NCI-H82 (cell line): ENCODE measurements at regions not wholly inside any gene's neighbourhood (a gene's known extent, or its start where the extent isn't known, plus 50 kb on each side); places are given as distances from the start of the nearest gene placed in this dataset.

Experiments
- DNase-seq: peaks from one replicate; lab custom pipeline; 2025; lab: John Stamatoyannopoulos, UW

DNA sequence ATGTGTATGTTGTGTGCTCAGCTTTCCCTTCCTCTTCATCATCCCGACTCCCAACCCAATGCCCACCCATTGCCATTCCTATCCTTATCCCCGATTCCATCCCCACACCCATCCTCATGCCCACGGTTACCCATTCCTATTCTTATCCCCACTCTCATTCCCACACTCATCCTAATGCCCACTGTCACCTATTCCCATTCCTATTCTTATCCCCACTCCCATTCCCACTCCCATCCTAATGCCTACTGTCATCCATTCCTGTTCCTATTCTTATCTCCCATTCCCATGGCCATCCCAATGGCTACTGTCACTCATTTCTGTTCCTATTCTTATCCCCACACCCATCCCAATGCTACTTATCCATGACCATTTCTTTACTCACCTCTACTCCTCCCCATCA is 254.1 kb downstream of the DHX35 start:
- DNase-seq: no peak

DNA sequence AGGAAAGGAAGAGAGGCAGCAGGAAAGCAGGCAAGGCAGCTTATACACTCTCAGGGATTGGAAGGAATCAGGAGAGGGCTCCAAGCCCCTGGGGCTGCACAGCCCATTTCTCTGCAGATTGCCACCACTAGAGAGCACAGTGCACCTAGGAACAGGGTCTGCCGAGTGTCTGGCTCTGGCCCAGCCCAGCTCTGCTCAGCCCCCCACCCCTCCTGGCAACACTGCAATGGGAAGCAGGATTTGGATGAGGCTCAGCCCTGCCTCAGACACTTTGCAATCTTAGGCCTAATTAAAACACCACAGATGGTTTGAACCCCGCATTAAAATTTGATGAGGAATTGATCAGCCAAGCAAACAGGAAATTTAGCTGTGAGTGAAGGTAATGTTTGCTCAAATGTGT is 252.7 kb downstream of the DHX35 start:
- peak; percentile 43 for DNase-seq

DNA sequence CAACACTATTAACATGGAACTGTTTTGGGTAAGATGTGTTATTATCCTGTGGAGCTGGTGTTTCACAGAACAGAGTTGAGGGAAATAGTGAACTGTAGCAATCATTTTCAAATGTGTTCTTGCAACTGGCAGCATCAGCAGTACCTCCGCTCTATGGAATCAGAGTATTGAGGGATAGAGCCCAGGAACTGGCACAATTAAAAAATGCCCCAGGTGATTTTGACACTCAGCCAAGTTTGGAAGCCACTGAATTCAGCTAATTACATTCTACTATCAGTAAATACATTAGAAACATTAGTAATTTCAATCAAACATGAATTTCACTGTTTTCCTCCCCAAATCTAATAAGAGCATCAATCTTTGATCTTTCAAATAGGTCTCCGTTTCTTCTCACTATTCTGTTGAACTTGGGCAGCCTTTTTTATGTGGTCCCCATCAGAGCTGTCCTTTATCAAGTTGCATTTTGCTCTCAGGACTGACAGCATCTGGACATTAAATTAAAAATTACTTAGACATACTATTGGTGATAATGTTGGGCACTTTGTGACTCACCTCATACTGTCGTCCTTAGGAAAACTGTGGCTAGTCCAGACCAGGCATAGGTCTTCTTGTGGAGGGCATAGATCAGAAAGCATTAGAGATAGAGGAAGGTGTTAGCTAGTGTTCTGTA is 251.5 kb downstream of the DHX35 start:
- no peak for DNase-seq

DNA sequence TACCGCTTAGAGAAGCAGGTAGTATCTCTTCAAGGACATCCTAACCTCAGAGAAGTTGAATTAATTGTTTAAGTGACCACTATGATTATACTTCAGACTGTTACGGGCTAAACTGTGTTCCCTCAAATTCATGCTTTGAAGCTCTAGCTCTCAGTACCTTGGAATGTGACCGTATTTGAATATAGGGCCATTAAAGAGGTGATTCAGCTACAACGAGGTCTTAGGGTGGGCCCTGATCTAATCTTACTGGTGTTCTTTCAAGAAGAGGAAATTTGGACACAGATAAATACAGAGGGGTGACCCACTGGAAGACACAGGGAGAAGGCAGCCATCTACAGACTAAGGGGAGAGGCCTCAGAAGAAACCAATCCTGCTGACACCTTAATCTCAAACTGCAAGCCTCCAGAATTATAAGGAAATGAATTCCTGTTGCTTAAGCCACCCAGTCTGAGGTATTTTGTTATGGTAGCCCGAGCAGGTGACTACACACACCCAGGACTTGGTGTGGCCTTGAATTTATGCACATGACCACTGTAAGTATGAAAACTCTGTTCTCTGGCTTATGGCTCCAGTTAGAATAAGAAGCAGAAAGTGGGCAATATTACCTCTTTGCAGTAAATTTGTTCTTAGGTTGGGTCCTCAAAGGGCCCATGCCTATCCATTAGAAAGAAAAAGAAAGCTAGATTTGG is 249.1 kb downstream of the DHX35 start:
- DNase-seq: no peak

DNA sequence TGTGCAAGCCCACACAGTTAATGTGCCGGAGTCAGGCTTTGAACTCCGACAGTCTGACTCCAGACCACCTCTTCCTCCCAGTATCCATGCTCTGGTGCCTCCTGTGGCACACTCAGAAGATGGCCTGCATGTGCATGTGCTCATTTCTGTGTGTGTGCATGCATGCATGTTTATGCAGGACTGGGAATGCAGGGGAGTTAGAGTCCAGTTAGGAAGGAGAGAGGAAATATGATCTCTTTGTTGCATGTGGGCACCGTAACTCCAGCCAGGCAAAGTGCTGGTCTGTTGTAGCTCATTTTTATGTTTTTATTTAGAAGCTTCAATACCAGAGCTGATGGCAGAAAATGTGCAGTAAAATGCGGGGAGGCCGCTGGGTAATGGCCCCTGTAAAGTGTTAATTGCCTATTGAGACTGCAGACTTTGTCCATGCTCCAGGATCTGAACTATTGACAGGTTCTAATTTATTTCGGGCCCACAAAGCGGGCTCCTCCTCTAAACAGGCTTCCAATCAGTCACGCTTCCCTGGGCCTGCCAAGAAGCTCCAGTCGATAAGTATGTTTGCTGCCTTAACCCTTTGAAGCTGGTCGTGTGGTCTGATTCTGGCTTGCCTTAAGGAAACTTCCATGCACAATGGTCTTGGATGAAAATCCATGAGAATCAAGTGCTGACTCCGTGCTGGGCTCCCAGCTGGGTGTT is 248.3 kb downstream of the DHX35 start:
- no peak for DNase-seq

DNA sequence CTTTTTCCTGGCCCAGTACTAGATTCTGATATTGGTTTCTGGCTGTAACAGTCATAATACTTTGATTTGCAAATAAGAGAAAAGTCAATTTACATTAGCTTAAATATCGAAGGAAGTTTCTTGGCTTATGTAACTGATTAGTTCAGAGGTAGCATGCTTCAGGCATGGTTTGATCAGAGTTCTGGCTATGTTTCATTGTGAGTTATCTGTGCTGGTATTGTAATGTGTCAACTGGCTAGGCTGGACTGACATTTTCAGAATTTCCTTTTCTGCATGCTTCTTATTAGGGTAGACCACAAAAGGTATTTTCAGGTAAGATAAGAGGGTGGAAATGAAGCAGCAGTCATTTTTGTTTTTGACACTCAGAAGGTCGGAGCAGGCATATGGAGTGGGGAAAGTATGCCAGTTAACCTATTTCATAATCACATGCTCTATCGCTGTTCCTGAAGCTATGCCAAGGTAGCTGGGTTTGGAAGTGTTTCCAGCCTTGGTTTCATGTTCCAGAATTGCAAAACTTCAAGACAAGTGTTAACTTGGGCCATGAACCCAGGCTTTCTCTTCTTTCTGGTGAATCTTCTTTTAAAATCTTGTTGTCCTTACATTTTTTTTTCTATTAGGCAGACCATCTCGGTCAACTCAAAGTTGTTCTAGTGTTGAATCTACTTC is 244.9 kb downstream of the DHX35 start:
- no peak for DNase-seq

DNA sequence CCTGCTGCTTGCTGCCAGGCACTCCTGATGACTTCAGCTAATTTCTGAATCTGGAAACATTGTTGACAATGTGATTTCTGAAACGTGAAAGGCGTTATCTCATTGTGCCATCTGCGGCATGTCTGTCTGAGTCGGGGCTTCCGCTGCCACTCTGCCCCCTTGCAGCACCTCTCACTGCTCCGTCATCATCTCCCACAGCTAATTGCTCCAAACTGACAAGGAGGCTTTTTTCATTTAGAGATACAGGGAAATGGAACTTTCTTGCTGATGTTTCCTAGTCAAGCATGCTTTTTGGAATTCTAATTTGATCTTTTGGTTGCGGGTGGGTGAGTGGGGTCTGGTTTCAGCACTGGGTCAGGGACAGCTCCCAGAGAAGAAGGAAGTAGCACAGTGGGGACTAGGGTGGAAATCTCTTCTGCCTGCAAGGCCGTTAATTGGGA is 233.5 kb downstream of the DHX35 start:
- no peak for DNase-seq

DNA sequence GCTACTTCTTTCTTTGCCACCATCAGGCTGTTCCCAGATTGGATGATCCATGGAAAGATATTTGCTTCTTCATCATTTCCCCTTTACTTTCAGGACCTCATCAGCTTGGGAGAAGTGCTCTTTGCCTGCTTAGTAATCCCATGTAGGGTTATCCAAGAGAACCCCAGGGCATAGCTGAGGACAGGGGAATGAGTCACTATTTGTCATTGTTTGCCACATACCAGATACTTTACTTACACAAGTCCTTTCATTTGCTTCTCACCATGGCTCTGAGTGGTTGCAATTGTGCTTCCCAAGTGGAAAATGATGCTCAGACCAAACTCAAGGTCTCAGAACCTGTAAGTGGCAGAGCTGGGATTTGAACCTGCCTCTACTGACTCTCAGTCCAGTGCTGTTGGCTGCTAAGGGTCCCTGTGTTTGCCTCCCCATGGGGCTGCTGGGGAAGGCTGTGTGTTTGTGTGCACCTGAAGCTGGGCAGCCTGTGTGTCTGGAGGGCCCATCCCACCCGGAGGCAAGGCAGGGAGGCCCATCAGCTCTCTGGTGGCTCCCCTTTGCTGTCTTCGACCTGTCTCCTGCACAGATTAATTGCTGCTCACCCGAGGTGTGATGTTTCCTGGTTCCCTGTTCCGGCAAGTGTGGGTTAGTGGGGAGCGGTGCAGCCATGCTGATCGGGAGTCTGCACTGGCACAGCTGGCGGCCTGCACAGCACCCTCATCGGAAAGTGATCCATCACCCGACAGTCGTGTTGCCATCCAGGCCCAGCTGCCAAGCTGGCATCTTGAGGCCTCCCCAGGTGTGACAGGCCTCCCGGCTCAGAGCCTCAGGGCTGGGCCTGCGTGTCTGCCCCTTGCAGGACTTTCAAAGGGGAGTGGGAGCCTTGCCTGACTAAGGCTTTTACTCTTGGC is 228.8 kb downstream of the DHX35 start:
- no peak for DNase-seq

DNA sequence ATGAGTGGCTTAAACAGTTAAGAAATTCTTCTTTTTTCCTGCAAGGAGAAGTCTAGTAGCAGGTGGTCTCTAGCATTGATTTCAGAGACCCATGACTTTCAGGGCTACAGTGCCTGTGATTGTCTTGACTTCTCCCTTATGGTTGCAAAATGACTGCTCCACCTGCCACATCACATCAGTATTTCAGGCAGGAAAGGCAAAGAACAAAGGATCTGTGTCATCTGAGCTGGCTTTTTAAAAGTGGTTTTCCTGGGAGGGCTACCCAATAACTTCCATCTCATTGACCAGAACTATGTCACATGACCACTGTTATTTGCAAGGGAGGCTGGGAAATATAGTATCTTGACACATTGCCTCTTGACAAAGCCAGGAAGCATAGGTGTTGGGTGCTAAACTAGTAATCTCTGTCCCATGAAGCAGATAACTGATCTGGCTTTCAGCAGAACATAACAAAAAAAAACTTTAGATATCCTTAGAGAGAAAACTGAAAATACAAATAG is 226.2 kb downstream of the DHX35 start:
- DNase-seq: no peak

DNA sequence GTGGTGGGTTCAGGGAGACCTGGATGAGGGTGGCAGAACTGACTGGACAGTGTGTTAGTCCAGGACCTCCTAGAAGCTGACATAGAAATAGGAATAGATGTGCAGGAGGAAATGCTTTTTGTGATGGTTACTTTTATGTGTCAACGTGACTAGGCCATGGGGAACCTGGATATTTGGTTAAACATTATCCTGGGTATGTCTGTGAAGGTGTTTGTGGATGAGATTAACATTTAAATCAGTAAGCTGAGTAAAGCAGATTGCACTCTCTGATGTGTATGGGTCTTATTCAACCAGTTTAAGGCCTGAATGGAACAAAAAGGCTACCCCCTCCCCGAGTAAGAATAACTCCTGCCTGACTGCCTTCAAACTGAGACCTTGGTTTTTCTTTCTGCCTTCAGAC is 219.3 kb downstream of the DHX35 start:
- DNase-seq: no peak

DNA sequence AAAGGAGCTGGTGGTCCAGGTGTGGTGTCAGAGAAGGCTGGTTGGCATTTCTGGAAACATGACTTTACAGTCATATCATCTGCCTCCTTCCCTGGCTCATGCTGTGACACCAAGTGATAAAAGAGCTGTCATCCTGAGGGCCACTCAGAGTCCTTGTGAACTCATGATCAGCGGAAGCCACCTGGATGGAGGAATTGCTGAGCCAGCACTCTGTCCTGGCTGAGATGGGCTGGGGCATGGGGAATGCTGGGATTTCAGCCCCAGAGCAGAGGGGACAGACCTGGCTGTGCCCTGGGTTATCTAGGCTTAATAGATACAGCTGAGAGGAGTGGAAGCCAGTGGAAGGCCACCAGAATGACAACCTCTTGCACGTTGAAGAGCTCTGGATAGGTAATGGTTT is 214.3 kb downstream of the DHX35 start:
- no peak for DNase-seq

DNA sequence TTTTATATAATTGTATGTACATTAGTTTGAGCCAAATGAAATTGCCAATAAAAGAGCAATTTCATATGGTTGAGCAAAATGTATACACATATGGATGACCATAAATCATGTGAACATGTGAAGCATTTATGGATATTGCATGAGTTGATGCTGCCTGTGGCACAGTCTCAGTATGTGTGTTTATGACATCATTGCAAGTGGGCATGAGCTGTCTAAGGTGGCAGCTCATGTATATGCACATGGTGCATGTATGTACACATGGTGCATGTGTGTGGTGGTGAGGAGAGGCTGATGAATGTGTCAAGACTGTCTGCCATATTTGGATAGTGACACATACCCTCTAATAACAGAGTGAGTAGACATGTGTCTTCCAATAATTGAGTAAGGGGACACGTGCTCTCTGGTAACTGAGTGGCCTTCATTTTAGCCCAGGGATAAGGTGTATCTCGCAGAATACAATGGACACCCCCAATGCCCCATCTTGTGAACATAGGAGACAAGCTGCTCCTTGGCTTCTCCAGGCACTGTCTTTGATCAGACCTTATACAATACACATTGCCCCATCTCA is 208.8 kb downstream of the DHX35 start:
- DNase-seq: no peak

DNA sequence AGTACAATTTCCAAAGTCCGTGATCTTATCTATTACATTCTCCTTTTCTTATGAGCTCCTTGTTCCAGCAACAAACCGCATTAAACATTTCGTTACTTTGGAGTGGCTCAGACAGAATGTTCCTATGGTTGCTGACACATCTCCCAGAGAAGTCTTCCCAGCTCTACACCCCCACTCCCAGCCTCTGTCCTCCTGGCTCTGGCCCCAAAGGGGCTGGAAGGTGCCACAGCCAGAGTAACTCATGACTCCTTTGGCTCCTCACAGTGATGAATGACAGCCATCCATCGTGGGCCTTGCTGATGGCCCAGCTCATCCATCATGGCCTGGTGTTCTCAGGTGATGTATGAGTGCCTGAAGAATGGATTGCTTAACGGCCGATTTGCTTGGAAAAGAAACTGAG is 203.0 kb downstream of the DHX35 start:
- DNase-seq: no peak

DNA sequence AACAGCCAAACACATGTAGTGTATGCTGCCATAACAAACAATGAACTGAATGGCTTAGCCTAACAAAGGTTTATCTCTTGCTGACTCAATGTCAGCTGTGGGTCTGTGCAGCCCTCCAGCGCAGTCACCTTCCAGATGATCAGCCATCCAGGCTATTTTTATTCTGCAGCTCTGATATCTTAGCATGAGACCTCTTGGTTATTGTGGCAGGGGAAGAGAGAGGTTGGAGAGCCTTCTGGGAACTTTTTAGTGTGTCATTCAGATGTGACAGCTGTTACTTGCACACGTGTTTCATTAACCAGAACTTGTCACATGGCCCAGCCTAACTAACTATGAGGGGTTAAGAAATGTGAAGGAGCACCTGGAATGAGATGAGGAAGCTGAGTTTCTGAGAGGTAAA is 202.5 kb downstream of the DHX35 start:
- peak; percentile 12 for DNase-seq

DNA sequence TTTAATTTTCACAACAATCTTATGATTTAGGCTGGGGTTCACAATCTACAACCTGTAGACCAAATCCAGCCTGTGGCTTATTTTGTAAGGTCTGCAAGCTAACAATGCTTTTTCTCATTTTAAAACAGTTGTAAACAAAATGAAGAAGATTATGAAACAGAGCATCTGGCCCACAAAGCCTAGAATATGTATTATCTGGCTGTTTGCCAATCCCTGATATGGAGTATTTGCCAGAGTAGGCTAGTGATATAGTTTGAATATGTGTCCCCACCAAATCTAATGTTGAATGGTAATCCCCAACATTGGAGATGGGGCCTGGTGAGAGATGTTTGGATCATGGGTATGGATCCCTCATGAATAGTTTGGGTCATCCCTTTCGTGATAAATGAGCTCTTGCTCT is 201.8 kb downstream of the DHX35 start:
- DNase-seq: peak; percentile 26

DNA sequence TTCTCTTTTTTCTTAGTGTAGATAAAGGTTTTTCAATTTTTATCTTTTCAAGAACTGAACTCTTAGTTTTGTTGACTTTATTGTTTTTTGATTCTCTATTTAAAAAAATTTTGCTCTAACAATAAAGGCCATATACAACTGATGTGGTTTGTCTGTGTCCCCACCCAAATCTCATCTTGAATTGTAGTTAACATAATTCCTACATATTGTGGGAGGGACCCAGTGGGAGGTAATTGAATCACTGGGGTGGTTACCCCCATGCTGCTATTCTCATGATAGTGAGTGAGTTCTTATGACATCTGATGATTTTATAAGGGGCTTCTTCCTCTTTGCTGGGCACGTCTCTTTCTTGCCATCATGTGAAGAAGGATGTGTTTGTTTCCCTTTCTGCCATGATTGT is 199.8 kb downstream of the DHX35 start:
- no peak for DNase-seq

DNA sequence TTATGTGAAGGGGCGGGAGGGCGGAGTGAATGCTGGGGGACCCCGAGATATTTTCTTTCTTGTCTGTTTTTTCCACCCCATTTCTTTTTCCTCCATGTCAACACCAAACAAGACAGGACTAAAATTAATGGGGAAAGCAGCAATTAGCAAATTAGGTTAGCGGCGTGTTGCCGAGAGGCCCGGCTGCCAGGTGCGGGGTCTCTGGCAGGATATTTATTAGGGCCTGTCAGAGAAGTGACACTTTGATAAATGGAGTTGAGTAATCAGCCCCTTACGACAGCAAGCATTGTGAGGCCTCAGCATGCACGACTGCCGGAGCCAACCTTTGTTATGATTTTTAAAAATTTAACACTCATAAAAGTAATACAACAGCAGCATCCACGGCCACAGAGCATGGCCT is 193.8 kb downstream of the DHX35 start:
- DNase-seq: peak; percentile 80

DNA sequence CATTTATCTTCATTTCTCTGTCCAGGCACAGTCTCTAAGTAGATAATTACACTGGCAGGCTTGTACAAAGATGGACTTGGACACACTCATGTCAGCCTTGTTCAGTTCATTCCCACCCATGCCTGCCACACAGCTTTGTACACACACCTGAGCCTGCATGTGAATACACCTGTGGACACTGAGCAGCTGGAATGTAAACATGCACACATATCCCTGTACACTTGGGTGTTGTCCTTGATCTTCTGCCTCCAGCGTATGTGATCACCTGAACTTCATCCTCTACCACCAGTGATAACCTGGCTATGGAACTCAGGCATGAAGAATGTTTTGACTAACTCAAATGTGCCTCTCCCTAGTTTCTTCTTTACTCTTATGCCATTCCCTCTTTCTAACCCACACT is 190.6 kb downstream of the DHX35 start:
- no peak for DNase-seq

DNA sequence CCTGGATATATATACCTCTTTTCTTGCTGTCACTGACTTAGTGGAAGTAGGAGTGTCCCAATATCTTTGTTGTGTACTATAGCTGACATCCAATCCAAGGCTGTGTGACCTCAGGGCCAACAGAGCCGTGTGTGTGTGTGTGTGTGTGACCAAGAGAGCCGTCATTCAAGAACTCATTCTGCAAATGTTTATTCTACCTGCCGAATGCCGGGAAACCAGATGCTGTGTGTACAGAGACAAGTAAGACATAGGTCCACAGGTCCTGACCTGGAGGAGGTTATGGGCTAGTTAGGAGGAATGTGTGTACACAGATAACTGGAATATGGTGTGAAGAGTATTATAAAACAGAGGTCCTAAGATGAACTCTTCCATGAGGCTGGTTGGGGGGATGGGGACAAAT is 190.0 kb downstream of the DHX35 start:
- no peak for DNase-seq

DNA sequence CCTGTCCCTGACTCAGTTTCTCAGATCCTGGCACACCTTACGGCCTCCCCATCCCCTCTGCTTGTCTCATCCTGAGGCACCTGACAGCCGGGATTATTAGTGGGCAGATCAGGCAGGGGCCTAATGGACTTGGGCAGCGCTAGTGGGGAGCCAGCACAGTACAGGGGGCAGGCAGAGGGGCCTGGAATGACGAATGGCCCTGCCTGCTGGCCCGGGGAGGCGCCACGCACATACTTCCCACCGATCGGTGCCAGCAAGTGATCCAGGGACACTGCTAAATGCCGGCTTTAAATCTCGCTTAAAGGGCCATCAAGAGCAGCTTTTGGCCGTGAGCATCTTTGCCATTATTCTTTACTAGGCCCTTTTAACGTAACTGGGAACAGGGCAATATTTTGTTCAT is 188.4 kb downstream of the DHX35 start:
- no peak for DNase-seq

DNA sequence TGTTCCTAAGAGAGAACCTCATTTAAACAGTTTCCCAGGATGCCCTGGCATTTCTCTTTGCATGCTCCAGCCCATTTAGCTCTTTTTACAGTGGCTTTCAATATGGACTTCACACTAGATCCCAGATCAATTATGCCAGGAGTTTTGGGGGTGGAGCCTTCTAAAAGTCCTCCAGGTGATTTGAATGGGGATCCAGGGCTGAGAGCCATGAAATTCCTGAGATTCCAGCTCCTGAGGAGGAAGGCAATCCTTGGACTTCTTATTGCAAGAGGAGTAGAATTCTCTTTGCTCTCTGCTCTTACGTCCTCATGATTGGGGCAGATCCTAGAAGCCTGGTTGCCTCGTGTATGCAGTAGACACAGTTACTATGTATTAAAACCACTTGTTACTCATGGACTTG is 184.2 kb downstream of the DHX35 start:
- DNase-seq: no peak
